GM19025 (cell line): ENCODE measurements at regions not wholly inside any gene's neighbourhood (a gene's known extent, or its start where the extent isn't known, plus 50 kb on each side); places are given as distances from the start of the nearest gene placed in this dataset.

Source experiments
- ATAC-seq: cut with Tn5 transposase; IDR thresholded peaks from one replicate; pipeline ENCODE4 v1.9.1; 2021; ENCODE audit warnings: mild to moderate bottlenecking, low read depth, moderate library complexity; ENCODE audit not compliant: unreplicated experiment

GRCh38 chr1:8204826-8205225, 113.1 kb upstream of the SLC45A1 start:
- ATAC-seq, result no peak

GRCh38 chr1:8203551-8203950, 114.4 kb upstream of the SLC45A1 start:
- ATAC-seq, result no peak

- no peak for ATAC-seq
Observed at GRCh38 chr1:8203056-8203455, 114.9 kb upstream of the SLC45A1 start.

GRCh38 chr1:8202182-8202905, 115.6 kb upstream of the SLC45A1 start:
- no peak for ATAC-seq

- no peak for ATAC-seq
Observed at GRCh38 chr1:8201331-8201861, 116.5 kb upstream of the SLC45A1 start.

- ATAC-seq, result no peak
Observed at GRCh38 chr1:8200317-8201115, 117.4 kb upstream of the SLC45A1 start.

GRCh38 chr1:8198522-8198921, 119.4 kb upstream of the SLC45A1 start:
- no peak for ATAC-seq

- ATAC-seq, result no peak
Observed at GRCh38 chr1:8197493-8198282, 120.2 kb upstream of the SLC45A1 start.

GRCh38 chr1:8194481-8195227, 123.3 kb upstream of the SLC45A1 start:
- no peak for ATAC-seq

- no peak for ATAC-seq
Observed at GRCh38 chr1:8193840-8194406, 124.0 kb upstream of the SLC45A1 start.

GRCh38 chr1:8191474-8191873, 126.4 kb upstream of the SLC45A1 start:
- no peak for ATAC-seq

GRCh38 chr1:8189931-8190483, 127.9 kb upstream of the SLC45A1 start:
- no peak for ATAC-seq

- no peak for ATAC-seq
Observed at GRCh38 chr1:8185400-8185799, 132.5 kb upstream of the SLC45A1 start.

- no peak for ATAC-seq
Observed at GRCh38 chr1:8184301-8184700, 133.6 kb upstream of the SLC45A1 start.

GRCh38 chr1:8182034-8182761, 135.7 kb upstream of the SLC45A1 start:
- ATAC-seq, result peak; percentile 79

- no peak for ATAC-seq
Observed at GRCh38 chr1:8179132-8179793, 138.7 kb upstream of the SLC45A1 start.

- ATAC-seq, result no peak
Observed at GRCh38 chr1:8176279-8176678, 141.6 kb upstream of the SLC45A1 start.

GRCh38 chr1:8174807-8175206, 143.1 kb upstream of the SLC45A1 start:
- no peak for ATAC-seq
